C4-2B (cell line): ENCODE measurements at regions not wholly inside any gene's neighbourhood (a gene's known extent, or its start where the extent isn't known, plus 50 kb on each side); places are given as distances from the start of the nearest gene placed in this dataset.

Experiments
- H3K27ac ChIP-seq: fragments of 450-650 bp; 2 replicates; pipeline ENCODE4 v1.5.1; 2017
- CTCF ChIP-seq: fragments of 450-650 bp; conservative IDR thresholded peaks from 2 replicates; pipeline ENCODE4 v1.5.1; 2017; ENCODE audit warnings: mild to moderate bottlenecking
- ZFX ChIP-seq: fragments of 450-650 bp; IDR thresholded peaks from 2 replicates; pipeline ENCODE4 v1.6.1; 2017

- TF ChIP-seq ZFX (no peak), CTCF (no peak)
- H3K27ac ChIP-seq: no peak overlapping the region
These were observed 901.2 kb downstream of the METTL15 start for GRCh38 chr11:29009426-29009825.

- TF ChIP-seq CTCF (no peak), ZFX (no peak)
- no peak overlapping the region for H3K27ac ChIP-seq
These were observed 900.3 kb downstream of the METTL15 start for GRCh38 chr11:29008481-29008880.

GRCh38 chr11:29006668-29007067 lies 898.5 kb downstream of the METTL15 start:
- TF ChIP-seq CTCF (no peak), ZFX (no peak)

GRCh38 chr11:29005401-29005980 lies 897.3 kb downstream of the METTL15 start:
- TF ChIP-seq ZFX (no peak), CTCF (peak; percentile 38)
- H3K27ac ChIP-seq: no peak overlapping the region

More at GRCh38 chr11:29006668-29007067, 898.5 kb downstream of the METTL15 start:
- no peak overlapping the region for H3K27ac ChIP-seq

- no peak overlapping the region for H3K27ac ChIP-seq
These were observed 894.6 kb downstream of the METTL15 start for GRCh38 chr11:29002816-29003215.

GRCh38 chr11:28999620-29000019 lies 891.4 kb downstream of the METTL15 start:
- TF ChIP-seq ZFX (no peak), CTCF (no peak)
- H3K27ac ChIP-seq: no peak overlapping the region

More at GRCh38 chr11:29002816-29003215, 894.6 kb downstream of the METTL15 start:
- TF ChIP-seq ZFX (no peak), CTCF (no peak)

GRCh38 chr11:28992996-28993395 lies 884.8 kb downstream of the METTL15 start:
- H3K27ac ChIP-seq: no peak overlapping the region
- no peak for TF ChIP-seq CTCF
- TF ChIP-seq ZFX: no peak
